Heart left ventricle (tissue), 16 donors: ENCODE measurements at regions not wholly inside any gene's neighbourhood (a gene's known extent, or its start where the extent isn't known, plus 50 kb on each side); places are given as distances from the start of the nearest gene placed in this dataset.

Experiments
- ATAC-seq, 4 donors: fragments of 200-7000 bp; cut with Tn5 transposase; one replicate each; pipeline ENCODE4 v1.9.1; 2020 to 2022; ENCODE audit warnings: moderate library complexity in 4 of 4, mild to moderate bottlenecking in 3 of 4, moderate number of reproducible peaks in 1 of 4
- DNase-seq, 5 donors: peaks; one replicate each; pipeline ENCODE4 v3.0.0-alpha.2; 2020
- H3K27ac ChIP-seq, 12 donors: fragments of 200-600 bp; sonication (generic) in 4 of 12; one replicate each; pipeline versions ENCODE4 v1.5.0 to v1.8.0; 2016 to 2022; ENCODE audit warnings: mild to moderate bottlenecking in 2 of 12
- H3K27me3 ChIP-seq, 9 donors: fragments of 200-600 bp; sonication (generic) in 2 of 9; one replicate each; pipeline versions ENCODE4 v1.5.1 to v1.8.0; 2016 to 2022; ENCODE audit warnings: mild to moderate bottlenecking in 3 of 9
- H3K36me3 ChIP-seq, 9 donors: fragments of 200-600 bp; sonication (generic) in 2 of 9; one replicate each; pipeline versions ENCODE4 v1.5.0 to v1.8.0; 2018 to 2022; ENCODE audit warnings: mild to moderate bottlenecking in 2 of 9
- H3K4me1 ChIP-seq, 12 donors: fragments of 200-600 bp; sonication (generic) in 4 of 12; one replicate each; pipeline versions ENCODE4 v1.5.0 to v1.8.0; 2016 to 2022; ENCODE audit warnings: mild to moderate bottlenecking in 3 of 12
- H3K4me3 ChIP-seq, 12 donors: fragments of 200-600 bp; sonication (generic) in 4 of 12; one replicate each; pipeline versions ENCODE4 v1.5.0 to v1.8.0; 2017 to 2022; ENCODE audit warnings: mild to moderate bottlenecking in 9 of 12, moderate library complexity in 4 of 12
- H3K9me3 ChIP-seq, 12 donors: fragments of 200-600 bp; sonication (generic) in 4 of 12; one replicate each; pipeline versions ENCODE4 v1.5.0 to v1.8.0; 2016 to 2022; ENCODE audit warnings: mild to moderate bottlenecking in 1 of 12
- POLR2A ChIP-seq, 2 donors: fragments of 450-650 bp; IDR thresholded peaks; one replicate each; pipeline ENCODE4 v1.6.1; 2017; ENCODE audit warnings: antibody characterized with exemption in 2 of 2, mild to moderate bottlenecking in 2 of 2, moderate library complexity in 2 of 2
- WGBS, 4 donors: extraction: QIAGEN DNeasy Blood & Tissue Kit in 2 of 4; methylation state at CpG; one replicate each; pipeline versions ENCODE4 v1.1.5 to v1.1.7; 2013 to 2018; 5-methylcytosine and 5-hydroxymethylcytosine counted together
- intact Hi-C, 10 donors: fragments of 100-400 bp; cut with DNase I; formaldehyde crosslinking; loops; one replicate each; pipeline versions ENCODE4 v1.11.1 to v1.14.2; 2022
- TF ChIP-seq, protein P1 (sequence below), 12 donors: fragments of 200-600 bp; sonication (generic) in 4 of 12; IDR thresholded peaks; one replicate each; pipeline versions ENCODE4 v1.5.0 to v1.8.0; 2018 to 2022; ENCODE audit warnings: antibody characterized with exemption in 12 of 12, mild to moderate bottlenecking in 5 of 12
- donor health status: ischemic (EF 13 %, LVEDD 7.1; RV severe dilation, severe dysfunction).
- donor health status: healthy with polysubstance abuse.
- donor health status: DM: no; HTN: yes; CAD: no.
- donor health status: DM: no; HTN: no; CAD: no.
- donor health status: ischemic (EF 25% LVEDD 6.9; RV normal size, moderate dysfunction).
- donor health status: ischemic (EF 25% LVEDD 5.7; RV mildly dilated, moderate dysfunction).
- donor health status: healthy.
- donor health status: DM: yes; HTN: yes; CAD: no.
- donor health status: ischemic (EF 35%, LVEDD 5.7; RV mildly dilated, moderate dysfunction).
- donor health status: nonischemic (EF 11% LVEDD 7.7; RV severe dilation, severe dysfunction).
- donor health status: DM: yes; HTN: yes; CAD: no.
- donor health status: PGD.
- donor health status: ischemic (EF 29% LVEDD 5.4; RV normal size, mild dysfunction).
- donor health status: nonischemic (EF 23%, LVEDD 6.1; RV moderate dilation, normal function).

DNA sequence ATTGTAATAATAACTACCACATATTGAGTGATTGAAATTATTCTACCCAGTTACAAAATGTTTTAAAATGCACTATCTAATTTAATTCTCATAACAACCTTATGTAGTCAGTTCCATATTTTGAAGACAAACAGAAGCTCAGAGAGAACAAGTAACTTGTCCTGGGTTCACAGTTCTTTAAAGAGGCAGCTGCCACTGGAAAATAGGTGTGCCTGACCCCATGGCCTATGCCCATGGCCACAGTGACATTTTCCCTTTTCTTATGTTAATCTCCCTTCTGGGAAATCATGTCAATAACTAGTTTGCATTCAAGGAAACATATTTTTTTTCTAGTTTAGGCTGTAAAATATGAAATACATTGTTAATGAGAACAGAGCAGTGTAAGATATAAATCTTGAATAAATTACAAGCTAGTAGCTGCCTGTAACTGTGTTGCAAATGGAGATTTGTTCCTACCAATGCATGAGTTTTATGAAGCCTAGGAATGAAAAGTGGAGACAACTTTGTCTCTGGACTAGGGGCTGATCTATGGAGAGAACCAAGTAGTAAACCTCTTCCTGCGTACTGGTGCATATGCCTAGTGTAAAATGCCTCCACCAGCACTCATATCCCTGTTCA lies 1018.0 kb downstream of the NTRK3 start:
- no peak overlapping the region for H3K27ac ChIP-seq
- DNase-seq (no peak), ATAC-seq (no peak)
- 63 to 76% (median 73%) methylated on average over 1 of the region's 1 CpG for WGBS, 4 donors
- H3K27me3 ChIP-seq: no peaks in the 10 kb centered on the region
- no peaks in the 10 kb centered on the region for H3K9me3 ChIP-seq
- no peak overlapping the region for H3K4me3 ChIP-seq
- H3K36me3 ChIP-seq: no peaks in the 10 kb centered on the region
- H3K4me1 ChIP-seq: no peaks in the 10 kb centered on the region
- intact Hi-C loops: no loop called here
- TF ChIP-seq, protein P1, sequence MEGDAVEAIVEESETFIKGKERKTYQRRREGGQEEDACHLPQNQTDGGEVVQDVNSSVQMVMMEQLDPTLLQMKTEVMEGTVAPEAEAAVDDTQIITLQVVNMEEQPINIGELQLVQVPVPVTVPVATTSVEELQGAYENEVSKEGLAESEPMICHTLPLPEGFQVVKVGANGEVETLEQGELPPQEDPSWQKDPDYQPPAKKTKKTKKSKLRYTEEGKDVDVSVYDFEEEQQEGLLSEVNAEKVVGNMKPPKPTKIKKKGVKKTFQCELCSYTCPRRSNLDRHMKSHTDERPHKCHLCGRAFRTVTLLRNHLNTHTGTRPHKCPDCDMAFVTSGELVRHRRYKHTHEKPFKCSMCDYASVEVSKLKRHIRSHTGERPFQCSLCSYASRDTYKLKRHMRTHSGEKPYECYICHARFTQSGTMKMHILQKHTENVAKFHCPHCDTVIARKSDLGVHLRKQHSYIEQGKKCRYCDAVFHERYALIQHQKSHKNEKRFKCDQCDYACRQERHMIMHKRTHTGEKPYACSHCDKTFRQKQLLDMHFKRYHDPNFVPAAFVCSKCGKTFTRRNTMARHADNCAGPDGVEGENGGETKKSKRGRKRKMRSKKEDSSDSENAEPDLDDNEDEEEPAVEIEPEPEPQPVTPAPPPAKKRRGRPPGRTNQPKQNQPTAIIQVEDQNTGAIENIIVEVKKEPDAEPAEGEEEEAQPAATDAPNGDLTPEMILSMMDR (IDR thresholded peaks at IDR 0.05): no peak
- no peak for TF ChIP-seq POLR2A (IDR thresholded peaks at IDR 0.05)

DNA sequence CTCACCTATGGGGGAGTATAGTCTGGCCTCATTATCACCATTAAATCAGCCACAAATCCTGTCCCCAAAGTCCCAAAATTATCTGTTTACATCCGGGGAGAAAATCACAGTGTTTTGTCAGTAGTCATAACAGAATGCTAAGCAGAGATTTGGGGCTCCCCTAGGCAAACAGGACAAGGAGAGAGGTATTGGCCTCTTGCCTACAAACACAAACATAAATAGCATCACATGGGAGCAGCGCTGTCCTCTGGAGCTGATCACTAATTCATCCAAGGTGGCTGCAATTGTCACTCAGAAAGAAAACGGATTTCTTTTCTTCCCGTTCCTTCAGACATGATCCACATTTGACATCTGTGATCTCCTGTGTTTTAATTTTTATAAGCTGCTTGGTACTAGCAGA lies 1028.1 kb downstream of the NTRK3 start:
- Histone ChIP-seq H3K9me3 (peaks cover 0 to 7% (median 0%) of the 10 kb centered on the region in 12 donors), H3K27ac (no peak overlapping the region), H3K36me3 (no peaks in the 10 kb centered on the region), H3K4me3 (no peak overlapping the region), H3K27me3 (no peaks in the 10 kb centered on the region), H3K4me1 (no peaks in the 10 kb centered on the region)
- TF ChIP-seq, protein P1 (IDR thresholded peaks at IDR 0.05): no peak
- TF ChIP-seq POLR2A (IDR thresholded peaks at IDR 0.05): no peak
- intact Hi-C loops: no loop called here
- DNase-seq (no peak), ATAC-seq (no peak)
- WGBS, 4 donors: 33 to 52% (median 49%) methylated on average over 4 of the region's 4 CpGs

DNA sequence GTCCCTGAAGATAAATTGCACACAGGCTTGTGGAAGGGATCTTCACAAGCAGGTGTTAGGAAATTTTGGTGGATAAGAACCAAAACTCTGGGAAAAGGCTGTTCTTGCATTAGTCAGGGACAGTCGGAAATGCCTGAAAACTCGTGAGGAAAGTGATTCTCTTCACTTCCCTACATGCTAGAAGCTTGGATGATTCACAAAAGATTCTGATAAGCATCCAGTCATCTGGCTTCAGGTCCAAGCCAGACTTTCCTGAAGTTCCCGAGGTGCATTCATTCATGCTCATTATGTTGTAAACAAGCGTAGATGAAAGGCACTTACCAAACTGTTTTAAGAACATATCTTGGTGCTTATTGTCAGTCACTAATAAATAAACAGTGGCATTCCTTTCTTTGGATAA lies 1028.7 kb downstream of the NTRK3 start:
- Histone ChIP-seq H3K9me3 (peaks cover 0 to 7% (median 0%) of the 10 kb centered on the region in 12 donors), H3K4me3 (no peak overlapping the region), H3K27ac (no peak overlapping the region), H3K4me1 (no peaks in the 10 kb centered on the region), H3K36me3 (no peaks in the 10 kb centered on the region), H3K27me3 (no peaks in the 10 kb centered on the region)
- TF ChIP-seq POLR2A (IDR thresholded peaks at IDR 0.05): no peak
- TF ChIP-seq, protein P1 (IDR thresholded peaks at IDR 0.05): no peak
- no peak for ATAC-seq
- 54 to 63% (median 60%) methylated on average over 4 of the region's 4 CpGs for WGBS, 4 donors
- DNase-seq: no peak
- intact Hi-C loops: no loop called here

DNA sequence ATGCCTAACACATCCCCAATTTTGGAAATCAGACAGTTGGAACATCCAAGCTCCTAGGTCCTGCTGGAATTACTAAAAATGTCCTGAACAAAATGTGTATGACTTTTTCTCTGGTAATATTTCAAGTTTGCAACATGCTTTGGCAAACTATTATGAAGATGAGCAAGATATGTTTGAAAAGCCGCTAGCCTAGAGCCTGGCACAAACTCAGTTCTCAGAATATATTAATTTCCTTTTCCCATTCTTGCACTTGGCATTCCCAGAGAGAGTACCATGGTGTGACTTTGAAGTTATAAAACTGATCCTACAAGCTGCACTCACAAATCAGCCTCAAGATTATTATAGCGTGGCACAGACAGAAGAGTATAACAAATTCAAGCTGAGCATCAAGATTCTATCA lies 1031.1 kb downstream of the NTRK3 start:
- intact Hi-C loops: no loop called here
- no peaks in the 10 kb centered on the region for H3K4me1 ChIP-seq
- no peak for ATAC-seq
- H3K4me3 ChIP-seq: no peak overlapping the region
- WGBS, 4 donors: 60 to 90% (median 87%) methylated on average over 2 of the region's 2 CpGs
- no peaks in the 10 kb centered on the region for H3K36me3 ChIP-seq
- no peaks in the 10 kb centered on the region for H3K9me3 ChIP-seq
- H3K27ac ChIP-seq: no peak overlapping the region
- H3K27me3 ChIP-seq: no peaks in the 10 kb centered on the region
- DNase-seq: no peak
- TF ChIP-seq, protein P1 (IDR thresholded peaks at IDR 0.05): no peak
- TF ChIP-seq POLR2A (IDR thresholded peaks at IDR 0.05): no peak
